Smooth muscle cell (in vitro differentiated cells): ENCODE measurements at regions not wholly inside any gene's neighbourhood (a gene's known extent, or its start where the extent isn't known, plus 50 kb on each side); places are given as distances from the start of the nearest gene placed in this dataset.
A peak's percentile ranks its signal among the peaks of the same experiment; 100 is the strongest.

ENCODE experiments used
- DNase-seq: peaks from one replicate; lab custom pipeline; 2025; ENCODE audit not compliant: unreplicated experiment; lab: John Stamatoyannopoulos, UW
- H2AFZ ChIP-seq: fragments of 200-600 bp; sonication (generic); 2 replicates; pipeline ENCODE4 v1.6.0; 2016; ENCODE audit warnings: antibody characterized with exemption, low read depth, mild to moderate bottlenecking
- H3F3A ChIP-seq: fragments of 200-600 bp; sonication (generic); 2 replicates; pipeline ENCODE4 v1.6.0; 2017; ENCODE audit warnings: antibody characterized with exemption, low read depth
- H3K27ac ChIP-seq: fragments of 200-600 bp; sonication (generic); 2 replicates; pipeline ENCODE4 v1.5.1; 2016; ENCODE audit warnings: low read depth, mild to moderate bottlenecking
- H3K27me3 ChIP-seq: fragments of 200-600 bp; sonication (generic); 2 replicates; pipeline ENCODE4 v1.6.1; 2016; ENCODE audit warnings: low read depth, mild to moderate bottlenecking
- H3K36me3 ChIP-seq: fragments of 200-600 bp; sonication (generic); 2 replicates; pipeline ENCODE4 v1.5.1; 2016; ENCODE audit warnings: low read depth
- H3K4me1 ChIP-seq: fragments of 200-600 bp; sonication (generic); 2 replicates; pipeline ENCODE4 v1.5.1; 2016; ENCODE audit warnings: low read depth
- H3K4me2 ChIP-seq: fragments of 200-600 bp; sonication (generic); 2 replicates; pipeline ENCODE4 v1.6.0; 2016; ENCODE audit warnings: mild to moderate bottlenecking
- H3K4me3 ChIP-seq: fragments of 200-600 bp; sonication (generic); 2 replicates; pipeline ENCODE4 v1.5.1; 2016; ENCODE audit warnings: mild to moderate bottlenecking
- H3K79me2 ChIP-seq: fragments of 200-600 bp; sonication (generic); 2 replicates; pipeline ENCODE4 v1.6.0; 2016; ENCODE audit warnings: low read depth, mild to moderate bottlenecking
- H3K9ac ChIP-seq: fragments of 200-600 bp; sonication (generic); 2 replicates; pipeline ENCODE4 v1.6.0; 2016; ENCODE audit warnings: low read depth
- H3K9me3 ChIP-seq: fragments of 200-600 bp; sonication (generic); replicated peaks from 2 replicates; pipeline ENCODE4 v1.5.1; 2016; ENCODE audit warnings: low read depth
- H4K20me1 ChIP-seq: fragments of 200-600 bp; sonication (generic); 2 replicates; pipeline ENCODE4 v1.6.0; 2016; ENCODE audit warnings: low read depth
- WGBS: methylation state at CpG from one replicate; pipeline ENCODE4 v1.1.7; 2016; ENCODE audit warnings: low lambda C conversion rate; 5-methylcytosine and 5-hydroxymethylcytosine counted together
- TF ChIP-seq, protein P1 (sequence below): fragments of 200-600 bp; sonication (generic); IDR thresholded peaks from 2 replicates; pipeline ENCODE4 v1.5.1; 2017; ENCODE audit warnings: borderline replicate concordance, mild to moderate bottlenecking, antibody characterized with exemption; ENCODE audit not compliant: insufficient read depth, poor library complexity, severe bottlenecking

- no peak overlapping the region for H3K4me3 ChIP-seq
- no peaks in the 10 kb centered on the region for H3K4me1 ChIP-seq
- no peaks in the 10 kb centered on the region for H3F3A ChIP-seq
- WGBS, result 83% methylated on average over 5 of the region's 5 CpGs
- DNase-seq, result no peak
- H3K27me3 ChIP-seq, result no peaks in the 10 kb centered on the region
- H3K9me3 ChIP-seq, result no peaks in the 10 kb centered on the region
- no peaks in the 10 kb centered on the region for H3K36me3 ChIP-seq
- no peaks in the 10 kb centered on the region for H3K79me2 ChIP-seq
- H2AFZ ChIP-seq, result no peak overlapping the region
- no peaks in the 10 kb centered on the region for H4K20me1 ChIP-seq
- H3K27ac ChIP-seq, result no peak overlapping the region
- no peak overlapping the region for H3K9ac ChIP-seq
- TF ChIP-seq, protein P1, sequence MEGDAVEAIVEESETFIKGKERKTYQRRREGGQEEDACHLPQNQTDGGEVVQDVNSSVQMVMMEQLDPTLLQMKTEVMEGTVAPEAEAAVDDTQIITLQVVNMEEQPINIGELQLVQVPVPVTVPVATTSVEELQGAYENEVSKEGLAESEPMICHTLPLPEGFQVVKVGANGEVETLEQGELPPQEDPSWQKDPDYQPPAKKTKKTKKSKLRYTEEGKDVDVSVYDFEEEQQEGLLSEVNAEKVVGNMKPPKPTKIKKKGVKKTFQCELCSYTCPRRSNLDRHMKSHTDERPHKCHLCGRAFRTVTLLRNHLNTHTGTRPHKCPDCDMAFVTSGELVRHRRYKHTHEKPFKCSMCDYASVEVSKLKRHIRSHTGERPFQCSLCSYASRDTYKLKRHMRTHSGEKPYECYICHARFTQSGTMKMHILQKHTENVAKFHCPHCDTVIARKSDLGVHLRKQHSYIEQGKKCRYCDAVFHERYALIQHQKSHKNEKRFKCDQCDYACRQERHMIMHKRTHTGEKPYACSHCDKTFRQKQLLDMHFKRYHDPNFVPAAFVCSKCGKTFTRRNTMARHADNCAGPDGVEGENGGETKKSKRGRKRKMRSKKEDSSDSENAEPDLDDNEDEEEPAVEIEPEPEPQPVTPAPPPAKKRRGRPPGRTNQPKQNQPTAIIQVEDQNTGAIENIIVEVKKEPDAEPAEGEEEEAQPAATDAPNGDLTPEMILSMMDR, result no peak
- H3K4me2 ChIP-seq, result no peak overlapping the region
Observed at GRCh38 chr2:226608451-226608850, 191.2 kb downstream of the IRS1 start.

DNA sequence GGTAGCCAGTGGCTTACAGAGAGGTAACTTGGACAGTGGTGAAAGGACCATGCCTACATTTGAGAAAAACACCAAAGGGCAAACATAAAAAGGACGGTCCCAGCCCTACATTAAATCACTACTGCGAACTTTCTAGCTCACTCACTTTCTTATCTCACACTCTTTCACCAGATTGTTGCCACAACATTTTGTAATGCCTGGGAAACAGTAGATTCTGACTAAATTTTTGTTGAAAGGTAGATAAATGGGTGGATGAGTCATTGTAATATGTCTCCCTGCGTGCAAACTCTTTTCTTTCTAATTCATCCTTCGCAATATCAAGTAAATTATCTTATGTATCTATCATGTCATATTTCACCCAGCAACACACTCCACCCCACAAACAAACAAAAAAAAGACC lies 192.2 kb downstream of the IRS1 start:
- Histone ChIP-seq H3K79me2 (no peaks in the 10 kb centered on the region), H3K9me3 (no peaks in the 10 kb centered on the region), H3K9ac (no peak overlapping the region), H2AFZ (no peak overlapping the region), H3F3A (no peaks in the 10 kb centered on the region), H3K27ac (no peak overlapping the region), H4K20me1 (no peaks in the 10 kb centered on the region), H3K4me2 (no peak overlapping the region), H3K27me3 (no peaks in the 10 kb centered on the region), H3K4me1 (peaks cover 7% of the 10 kb centered on the region), H3K36me3 (no peaks in the 10 kb centered on the region), H3K4me3 (no peak overlapping the region)
- TF ChIP-seq, protein P1, result no peak
- DNase-seq, result no peak
- WGBS, result 79% methylated on average over 4 of the region's 4 CpGs

GRCh38 chr2:226605642-226606041 lies 194.0 kb downstream of the IRS1 start:
- TF ChIP-seq, protein P1, result no peak
- Histone ChIP-seq H3K4me3 (no peak overlapping the region), H3K27ac (no peak overlapping the region)

DNA sequence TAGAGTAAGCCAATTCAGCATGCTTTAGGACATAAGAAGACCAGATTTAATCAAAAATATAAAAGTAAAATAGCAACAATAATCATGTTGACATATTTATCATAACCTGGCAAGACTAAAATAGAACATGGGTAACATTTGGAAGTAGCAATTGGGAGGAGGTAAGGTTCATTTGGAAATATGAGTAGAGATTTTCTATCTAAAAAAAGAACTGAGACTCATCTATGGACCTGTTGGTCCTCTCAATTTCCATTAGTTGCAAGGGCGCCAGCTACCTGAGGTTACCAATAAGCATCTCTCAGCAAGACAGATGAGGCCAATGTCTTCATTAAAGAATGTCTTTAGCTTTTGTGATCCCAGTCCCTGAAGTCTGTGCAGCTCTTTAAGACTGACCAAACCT lies 196.0 kb downstream of the IRS1 start:
- 95% methylated on average over 1 of the region's 1 CpG for WGBS

More at GRCh38 chr2:226605642-226606041, 194.0 kb downstream of the IRS1 start:
- Histone ChIP-seq H3K36me3 (no peaks in the 10 kb centered on the region), H3K4me1 (peaks cover 9% of the 10 kb centered on the region), H3K27me3 (no peaks in the 10 kb centered on the region), H3K9ac (no peak overlapping the region), H2AFZ (no peak overlapping the region), H3F3A (no peaks in the 10 kb centered on the region), H3K79me2 (no peaks in the 10 kb centered on the region), H3K4me2 (no peak overlapping the region), H4K20me1 (no peaks in the 10 kb centered on the region), H3K9me3 (no peaks in the 10 kb centered on the region)
- no peak for DNase-seq
- 95% methylated on average over 2 of the region's 2 CpGs for WGBS

More for the DNA sequence above, 196.0 kb downstream of the IRS1 start:
- H3K27me3 ChIP-seq, result no peaks in the 10 kb centered on the region
- DNase-seq, result no peak
- H3K4me3 ChIP-seq, result no peak overlapping the region
- no peak overlapping the region for H2AFZ ChIP-seq
- H3F3A ChIP-seq, result no peaks in the 10 kb centered on the region
- H3K36me3 ChIP-seq, result no peaks in the 10 kb centered on the region
- H3K4me2 ChIP-seq, result no peak overlapping the region
- no peaks in the 10 kb centered on the region for H4K20me1 ChIP-seq
- peak overlapping the region; percentile 87 for H3K27ac ChIP-seq
- no peaks in the 10 kb centered on the region for H3K9me3 ChIP-seq
- peaks cover 9% of the 10 kb centered on the region for H3K4me1 ChIP-seq
- TF ChIP-seq, protein P1, result no peak
- no peaks in the 10 kb centered on the region for H3K79me2 ChIP-seq
- no peak overlapping the region for H3K9ac ChIP-seq
